ENCODE measurements at regions not wholly inside any gene's neighbourhood (a gene's known extent, or its start where the extent isn't known, plus 50 kb on each side); places are given as distances from the start of the nearest gene placed in this dataset.
"Not testable (repeated sequence)": the region's sequence is repeated elsewhere in the genome, so short reads cannot be mapped to it uniquely, and the experiment has no call there.

DNA sequence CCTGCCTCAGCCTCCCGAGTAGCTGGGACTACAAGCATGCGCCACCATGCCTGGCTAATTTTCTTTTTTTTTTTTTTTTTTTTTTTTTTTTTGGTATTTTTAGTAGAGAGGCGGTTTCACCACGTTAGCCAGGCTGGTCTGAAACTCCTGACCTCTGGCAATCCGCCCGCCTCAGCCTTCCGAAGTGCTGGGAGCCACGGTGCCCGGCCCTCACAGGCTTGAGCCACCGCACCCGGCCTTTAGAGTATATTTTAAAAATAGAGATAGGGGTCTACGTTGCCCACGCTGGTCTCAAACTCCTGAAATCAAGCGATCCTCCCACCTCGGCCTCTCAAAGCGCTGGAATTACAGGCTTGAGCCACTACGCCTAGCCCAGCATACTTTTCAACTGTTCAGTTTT, 93.4 kb upstream of the CHD2 start:
- DNase-seq, result no peak

DNA sequence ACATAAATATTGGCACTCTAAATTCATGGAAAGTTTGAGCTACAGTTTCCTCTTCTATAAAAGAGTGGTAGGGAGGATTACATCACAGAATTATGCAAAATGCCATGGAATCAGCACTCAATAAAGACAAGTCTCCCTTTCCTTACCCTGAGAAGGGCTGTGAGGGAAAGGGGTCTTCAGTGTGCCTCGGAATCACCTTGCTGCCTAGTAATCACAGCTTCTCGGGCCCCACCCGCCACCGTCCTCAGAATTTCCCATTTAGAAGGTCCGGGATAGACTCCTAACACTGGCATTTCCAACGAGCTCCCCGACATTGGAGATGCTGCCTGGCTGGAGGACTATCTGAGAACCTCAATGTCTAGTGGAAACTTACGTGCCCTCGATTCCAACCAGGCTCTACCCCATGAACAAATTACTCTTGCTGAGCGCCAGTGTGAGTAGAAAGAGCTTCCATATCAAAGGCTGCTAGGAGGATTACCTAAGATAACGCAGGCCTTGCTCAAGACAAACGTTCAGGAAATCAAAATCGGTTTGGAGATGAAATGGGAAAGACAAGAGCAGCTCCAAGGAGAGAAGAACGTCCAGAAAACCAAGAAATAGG, 92.1 kb upstream of the CHD2 start:
- DNase-seq, result no peak

DNA sequence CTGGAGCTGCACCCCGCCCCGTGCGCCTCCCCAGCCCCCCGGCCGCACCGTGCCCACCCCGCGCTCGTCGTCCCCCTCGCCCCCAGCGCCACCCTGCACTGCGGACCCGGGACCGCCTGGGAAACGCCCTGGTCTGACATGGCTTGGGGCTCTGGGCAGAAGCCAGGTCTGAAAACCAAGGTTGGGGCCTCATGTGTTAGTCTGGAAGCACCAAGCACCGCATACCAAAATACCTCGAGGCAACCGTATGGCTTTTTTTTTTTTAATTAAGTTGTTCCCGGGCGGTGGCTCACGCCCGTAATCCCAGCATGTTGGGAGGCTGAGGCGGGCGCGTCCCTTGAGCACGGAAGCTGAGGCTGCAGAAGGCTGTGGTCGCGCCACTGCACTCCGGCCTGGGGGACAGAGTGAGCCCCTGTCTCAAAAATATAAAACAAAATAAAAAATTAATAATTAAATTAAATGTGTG, 91.5 kb upstream of the CHD2 start:
- peak; percentile 26 for DNase-seq

DNA sequence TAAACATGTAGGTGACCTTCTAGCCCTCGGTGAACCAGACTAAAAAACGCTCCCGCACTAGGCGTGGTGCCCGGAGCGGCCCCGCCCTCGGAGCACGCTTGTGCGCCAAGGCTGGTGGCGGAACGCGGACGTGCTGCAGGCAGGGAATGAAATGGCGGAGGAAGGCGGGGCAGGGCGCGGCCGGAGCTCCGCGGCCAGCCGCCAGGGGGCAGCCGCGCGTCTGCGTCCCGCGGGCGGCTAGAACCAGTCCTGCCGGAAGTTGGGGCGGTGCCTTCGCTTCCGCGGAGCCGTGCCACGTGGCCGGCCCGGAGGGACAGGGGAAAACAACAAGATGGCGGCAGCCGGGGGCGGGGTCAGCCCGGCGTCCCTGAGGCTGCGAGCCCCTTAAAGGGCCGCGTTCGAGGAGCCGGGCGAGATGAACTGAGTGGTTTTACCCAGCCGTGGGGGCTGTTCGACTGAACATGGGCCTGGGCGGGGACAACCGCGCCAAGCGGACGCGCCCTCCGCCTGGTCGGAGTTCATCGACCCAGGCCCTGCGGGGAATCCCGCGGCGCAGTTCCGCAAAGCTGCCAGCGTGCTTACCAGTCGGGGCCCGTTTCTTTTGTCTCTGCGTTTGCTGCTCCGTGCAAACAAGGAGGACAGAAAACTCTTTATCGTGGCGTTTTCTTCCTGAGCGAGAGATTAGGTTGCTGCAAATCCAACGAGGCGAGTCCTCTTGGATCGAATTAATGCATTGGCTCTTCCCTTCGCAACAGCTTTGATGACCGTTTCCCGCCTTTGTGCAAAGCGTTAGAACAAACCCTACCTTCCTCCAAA, 90.9 kb upstream of the CHD2 start:
- peak; percentile 99 for DNase-seq

DNA sequence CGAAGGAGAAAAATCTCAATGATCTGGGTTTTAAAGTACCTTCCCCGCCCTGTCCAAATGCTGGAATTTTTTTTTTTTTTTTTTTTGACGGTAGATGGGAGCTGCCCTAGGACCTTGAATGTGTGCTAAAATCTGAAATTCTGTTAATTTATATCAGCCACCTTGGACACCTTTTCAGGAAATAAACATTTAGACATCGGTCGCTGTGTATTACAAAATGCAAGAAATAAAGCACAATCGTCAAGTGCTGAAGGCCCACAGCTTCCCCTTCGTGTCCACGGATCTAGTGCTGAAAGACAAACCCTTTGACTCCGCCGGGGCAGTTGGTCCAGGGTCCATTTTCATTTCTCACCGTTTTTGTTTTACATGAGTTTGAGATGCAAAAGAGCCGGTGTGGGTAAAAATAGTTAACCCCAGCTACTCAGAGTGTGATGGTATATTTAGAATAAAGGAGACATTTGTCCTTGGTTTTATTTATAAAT, 90.2 kb upstream of the CHD2 start:
- peak; percentile 52 for DNase-seq

DNA sequence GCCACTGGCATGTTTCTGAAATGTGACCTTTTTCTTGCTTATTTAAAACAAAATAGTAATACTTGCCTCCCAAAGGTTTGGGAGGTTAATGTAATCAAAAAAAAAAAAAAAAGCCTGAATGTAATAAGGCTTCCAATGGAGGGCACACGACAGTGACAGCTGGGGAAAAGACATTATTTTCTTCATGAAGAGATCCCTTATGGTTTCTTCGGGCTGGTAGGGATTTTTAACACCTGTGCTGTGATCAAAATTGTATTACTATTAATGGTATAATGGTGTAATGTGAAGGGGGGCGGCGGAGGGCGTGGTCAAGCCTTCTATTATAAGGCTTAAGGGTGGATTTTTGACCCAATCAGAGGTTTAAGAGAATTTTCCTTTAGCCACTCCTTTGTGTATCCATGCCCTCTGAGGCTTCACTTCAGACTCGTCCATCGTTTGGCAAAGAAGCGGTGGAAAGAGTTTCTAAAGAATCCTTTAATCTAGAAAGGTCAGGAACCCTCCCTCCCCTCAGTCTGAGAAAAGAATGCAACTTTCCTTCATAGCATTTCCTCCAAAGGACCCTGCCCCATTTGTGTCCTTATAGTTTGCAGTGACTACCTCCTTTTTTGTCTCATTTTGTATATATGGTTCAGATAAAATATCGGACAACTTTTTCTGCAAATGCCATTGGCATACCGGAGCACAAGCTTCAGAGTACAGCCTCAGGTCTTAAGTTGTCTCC, 89.5 kb upstream of the CHD2 start:
- peak; percentile 40 for DNase-seq

DNA sequence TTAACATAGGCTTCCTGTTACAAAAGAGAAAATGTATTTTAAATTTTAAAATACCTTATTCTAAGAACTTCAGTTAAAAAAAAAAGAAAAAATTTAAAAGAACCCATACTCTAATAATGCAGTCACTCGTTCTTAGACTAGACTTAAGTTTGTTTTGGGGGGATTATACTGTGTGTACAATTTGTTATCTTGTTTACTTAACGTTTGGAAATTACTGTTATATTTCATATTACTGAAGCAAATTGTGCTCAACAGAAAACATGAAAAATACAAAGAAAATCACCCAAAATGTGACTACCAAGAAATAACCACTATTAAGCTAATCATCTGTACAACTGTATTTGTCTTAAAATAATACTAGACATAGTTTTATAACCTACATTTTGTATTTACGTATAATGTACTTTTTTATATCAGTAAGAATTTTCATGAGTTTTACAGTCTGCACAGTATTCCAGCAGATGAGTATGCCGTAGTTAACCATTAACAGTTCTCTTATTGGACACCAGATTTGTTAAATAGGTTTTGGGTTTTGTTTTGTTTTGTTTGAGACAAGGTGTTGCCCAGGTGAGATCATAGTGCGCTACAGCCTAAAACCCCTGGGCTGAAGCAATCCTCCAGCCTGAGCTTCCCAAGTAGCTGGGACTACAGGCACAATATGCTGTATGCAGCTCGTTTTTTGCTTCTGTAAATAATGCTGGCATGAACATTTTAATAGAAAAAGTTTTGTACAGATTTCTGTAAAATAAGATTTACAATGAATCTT, 88.8 kb upstream of the CHD2 start:
- DNase-seq, result no peak

DNA sequence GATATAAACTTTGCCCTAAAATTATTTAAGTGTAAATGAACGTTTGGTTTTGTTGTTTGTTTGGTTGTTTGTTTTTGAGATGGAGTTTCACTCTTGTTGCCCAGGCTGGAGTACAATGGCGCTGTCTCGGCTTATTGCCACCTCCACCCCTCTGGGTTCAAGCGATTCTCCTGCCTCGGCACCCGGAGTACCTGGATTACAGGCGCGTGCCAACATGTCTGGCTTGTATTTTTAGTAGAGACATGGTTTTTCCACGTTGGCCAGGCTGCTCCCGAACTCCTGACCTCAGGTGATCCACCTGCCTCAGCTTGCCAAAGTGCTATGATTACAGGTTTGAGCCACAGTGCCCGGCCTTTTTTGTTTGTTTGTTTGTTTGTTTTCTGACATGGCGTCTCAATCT, 87.9 kb upstream of the CHD2 start:
- DNase-seq, result no peak

DNA sequence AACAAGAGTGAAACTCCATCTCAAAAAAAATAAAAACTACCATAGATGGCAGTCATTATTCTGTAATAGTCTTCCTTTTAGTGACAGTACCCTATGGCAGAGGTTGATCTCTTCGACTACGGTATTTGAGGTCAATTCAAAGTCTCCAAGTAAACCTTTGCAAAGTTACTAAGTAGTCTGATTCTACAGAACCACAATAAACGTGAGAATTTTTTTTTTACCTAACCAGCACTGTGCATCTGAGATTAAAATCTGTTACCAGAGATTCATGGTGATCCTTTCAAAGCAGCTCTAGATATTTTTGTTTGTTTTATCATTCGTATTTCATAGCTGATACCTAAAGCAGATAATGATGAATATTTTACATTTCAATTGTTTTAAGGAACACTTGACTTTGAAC, 86.6 kb upstream of the CHD2 start:
- no peak for DNase-seq

DNA sequence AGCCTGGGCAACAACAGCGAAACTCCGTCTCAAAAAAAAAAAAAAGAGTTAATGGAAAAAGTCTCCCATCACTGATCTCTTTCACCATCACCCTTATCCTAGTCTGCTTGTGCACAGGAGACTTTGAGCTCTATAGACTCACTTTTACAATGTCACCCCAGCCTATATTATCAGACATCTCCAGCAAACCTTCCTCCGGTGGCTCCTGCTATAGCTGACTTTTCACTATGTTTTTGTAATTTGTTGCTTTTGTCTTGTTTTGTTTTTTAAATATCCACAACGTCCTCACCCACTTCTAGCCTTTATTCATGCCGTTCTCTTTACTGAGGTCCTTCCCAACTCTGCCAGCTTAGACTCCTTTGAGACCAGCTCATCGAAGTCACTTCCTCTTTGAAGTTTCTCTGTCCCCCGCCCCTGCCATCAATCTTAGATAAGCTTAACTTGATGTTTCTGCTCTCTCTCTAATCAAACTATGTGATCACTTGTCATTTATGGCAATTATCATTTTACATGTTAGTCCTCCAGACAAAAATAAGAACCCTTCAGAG, 82.7 kb upstream of the CHD2 start:
- peak; percentile 33 for DNase-seq

DNA sequence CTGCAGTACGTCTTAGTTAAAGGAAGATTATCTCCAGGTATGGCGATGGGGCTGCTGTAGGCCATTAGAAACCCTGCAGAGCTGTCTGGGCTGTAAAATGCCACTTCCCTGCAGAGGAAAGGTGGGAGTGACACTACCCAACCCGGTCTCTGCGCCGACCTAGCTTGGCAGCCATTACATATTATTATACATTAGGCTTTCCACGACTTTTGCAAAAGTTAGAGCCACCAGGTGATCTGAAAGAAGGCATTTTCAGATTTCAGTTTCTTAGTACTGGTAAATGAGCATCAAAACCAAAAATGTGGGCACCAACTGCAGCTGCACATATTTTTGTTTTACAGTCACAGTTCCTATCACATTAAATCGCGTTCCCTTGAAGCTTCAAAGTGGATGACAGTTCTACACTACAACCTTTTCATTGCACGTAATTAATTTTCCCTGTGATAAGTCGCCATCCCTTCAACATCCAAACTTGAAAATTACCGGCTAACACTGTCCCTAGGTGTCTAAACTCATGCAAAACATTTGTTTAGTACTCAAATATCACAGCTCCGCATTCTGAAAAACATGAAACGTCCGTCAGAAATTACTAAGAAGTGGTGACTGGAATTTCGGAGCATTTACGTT, 81.4 kb upstream of the CHD2 start:
- DNase-seq, result no peak

DNA sequence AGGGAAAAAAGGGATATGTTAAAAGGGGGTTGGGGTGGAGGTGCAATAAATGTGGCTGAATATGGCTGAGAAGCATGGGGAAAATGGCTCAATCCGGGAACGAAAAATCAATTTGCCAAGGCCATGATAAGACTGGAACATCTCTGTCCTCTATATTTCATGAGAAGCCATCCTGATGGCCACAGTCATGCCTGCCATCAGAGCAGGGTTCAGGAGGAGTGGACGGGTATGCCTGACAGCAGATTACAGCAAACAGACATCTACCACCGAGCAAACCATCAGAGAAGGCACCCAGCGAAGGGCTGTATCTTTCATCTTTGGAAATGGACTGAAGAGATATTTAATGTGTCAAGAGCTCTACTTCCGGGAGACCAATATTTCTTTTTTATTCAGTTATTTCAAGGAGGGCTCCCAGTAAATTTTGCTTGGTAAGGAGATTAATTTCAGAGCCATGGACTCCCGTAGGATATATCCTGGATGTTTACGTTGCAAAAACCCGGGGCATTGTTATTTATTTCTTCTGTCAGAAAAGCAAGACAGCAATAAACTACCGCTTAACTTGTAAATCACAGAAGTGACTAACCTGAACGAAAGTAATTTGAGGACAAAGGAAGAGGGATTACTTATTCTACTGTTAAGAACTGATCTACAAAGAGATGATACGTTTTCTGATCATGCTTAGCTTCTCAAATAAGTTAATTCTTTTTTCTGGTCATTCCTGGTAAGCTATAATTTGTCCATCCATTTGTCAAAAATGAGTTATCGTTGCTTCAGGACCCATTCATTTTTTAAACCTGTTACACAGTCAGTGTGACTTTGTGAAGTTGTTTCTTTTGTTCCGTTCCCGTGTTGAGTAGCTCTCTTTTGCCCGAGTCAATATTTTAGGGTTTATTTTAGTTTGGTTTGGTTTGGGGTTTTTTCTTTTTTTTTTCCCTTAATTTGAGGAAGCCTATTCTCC, 80.6 kb upstream of the CHD2 start:
- DNase-seq, result no peak

DNA sequence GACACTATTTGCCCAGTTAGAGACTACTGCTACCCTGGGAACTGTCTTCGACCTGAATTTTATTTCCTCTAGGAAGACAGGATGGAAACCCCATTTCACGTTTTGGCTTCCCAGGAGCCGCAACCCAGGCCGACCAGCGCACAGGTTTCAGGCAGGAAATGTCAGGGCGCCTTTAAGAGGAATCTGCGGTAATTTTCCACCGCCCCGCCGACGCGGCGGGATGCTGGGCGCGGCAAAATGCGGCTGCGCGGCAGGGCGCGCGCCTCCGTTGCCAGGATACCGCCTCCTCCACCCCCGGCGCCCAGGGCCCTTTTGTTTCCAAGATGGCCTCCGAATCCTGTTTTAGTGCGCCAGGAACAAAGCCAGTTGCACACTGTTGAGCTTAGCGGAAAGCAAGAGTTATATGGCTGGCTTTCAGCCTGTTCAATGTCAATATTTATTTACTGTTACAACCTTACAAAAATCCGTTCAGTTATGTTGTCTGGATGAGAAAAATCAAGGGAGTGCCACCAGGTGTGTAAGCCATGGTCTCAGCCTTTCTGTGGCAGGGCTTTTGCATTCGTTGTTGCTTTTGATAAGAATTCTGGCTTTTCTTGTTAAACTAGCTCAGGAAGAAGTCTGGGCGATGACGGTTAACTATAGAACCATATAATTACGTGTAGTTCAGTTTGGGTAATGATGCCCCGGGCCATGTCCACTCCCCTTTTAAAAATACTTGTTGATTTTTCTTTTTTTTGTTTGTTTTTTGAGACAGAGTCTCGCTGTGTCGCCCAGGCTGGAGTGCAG, 79.7 kb upstream of the CHD2 start:
- DNase-seq, result peak; percentile 85

DNA sequence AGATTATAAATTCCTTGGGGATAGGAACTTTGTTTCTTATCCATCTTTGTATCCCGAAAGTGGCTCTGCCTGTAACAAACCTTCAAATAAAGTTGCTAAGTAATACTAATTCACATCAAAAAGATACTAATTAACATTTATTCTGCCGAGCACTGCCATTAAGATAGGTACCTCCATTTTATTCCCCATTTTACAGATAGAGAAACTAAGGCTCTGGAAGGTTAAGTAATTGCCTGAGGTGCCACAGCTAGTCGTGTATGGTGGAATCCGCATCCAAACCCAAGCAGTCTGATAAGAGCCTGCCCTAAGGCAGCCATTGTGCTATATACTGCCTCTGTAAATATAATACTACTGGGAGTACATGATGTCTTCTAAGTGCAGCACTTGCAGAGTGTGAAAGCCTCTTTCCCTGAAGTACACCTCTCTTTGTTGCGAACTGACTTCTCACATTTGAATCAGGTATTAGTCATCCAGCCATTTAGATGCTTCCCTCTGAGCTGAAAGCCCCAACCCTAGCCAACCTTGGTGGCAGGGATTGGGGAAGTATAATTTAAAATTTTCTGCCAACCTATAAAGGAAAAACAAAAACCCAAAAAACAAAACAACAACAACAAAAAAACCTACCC, 78.5 kb upstream of the CHD2 start:
- DNase-seq, result no peak

DNA sequence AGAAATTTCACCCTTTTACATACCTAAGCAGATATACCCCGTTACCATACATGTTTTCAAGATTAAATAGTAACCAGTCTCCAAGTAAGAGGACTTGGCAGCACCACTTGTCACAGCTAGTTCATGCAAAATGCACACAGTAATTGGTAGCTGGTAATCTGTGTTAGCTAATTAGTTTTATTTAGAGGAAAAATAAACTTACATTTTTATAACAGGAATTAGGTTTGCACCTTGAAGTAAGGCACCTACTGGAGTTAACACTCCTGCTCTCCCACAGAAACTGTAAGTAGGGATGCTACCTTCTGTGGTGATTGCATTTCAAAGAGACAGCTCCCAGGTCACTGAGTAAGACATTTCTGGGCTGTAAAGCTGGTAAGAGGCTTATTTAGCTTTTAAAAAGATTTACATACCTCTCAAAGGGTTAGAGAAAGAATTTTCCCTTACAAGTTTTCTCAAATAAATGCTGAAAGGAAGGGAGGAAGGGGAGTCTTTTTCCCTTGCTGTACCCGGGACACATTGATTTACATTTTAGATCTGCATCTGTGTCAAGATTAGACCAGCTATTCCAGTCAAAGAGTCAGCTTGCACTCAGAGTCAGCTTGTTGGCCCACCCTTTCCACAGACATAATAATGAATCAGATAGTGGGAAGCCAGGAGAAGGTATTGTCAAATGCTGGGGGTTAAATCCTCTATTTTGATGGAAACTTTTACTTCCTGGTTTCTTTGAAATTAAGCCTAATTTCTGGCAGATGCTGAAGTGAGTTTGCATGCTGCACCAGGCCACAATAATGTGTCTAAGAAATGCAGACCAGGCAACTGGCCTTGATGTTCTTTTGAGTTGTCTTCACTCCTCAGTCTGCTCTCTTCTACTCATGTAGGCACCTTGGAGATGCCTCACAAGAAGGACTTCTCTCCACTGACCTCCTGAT, 77.6 kb upstream of the CHD2 start:
- no peak for DNase-seq

DNA sequence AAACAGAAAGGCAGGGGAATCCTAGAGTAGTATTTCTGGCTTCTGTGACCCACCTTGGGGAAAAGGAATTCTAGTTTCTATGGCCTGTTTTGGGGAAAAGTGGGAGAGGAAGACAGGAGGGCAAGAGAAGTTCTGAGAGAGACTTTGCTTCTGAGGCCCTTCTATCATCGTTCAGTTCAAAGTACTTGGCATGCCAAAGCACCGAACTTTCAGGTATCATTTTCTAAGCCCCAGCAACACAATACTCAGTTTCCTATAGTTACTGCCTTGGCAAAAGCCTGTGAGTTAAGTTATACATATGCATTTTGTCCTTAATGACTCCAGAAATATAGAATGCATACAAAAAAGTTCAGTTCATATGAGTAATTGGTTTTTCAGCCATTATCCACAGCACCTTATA, 74.1 kb upstream of the CHD2 start:
- DNase-seq, result no peak

DNA sequence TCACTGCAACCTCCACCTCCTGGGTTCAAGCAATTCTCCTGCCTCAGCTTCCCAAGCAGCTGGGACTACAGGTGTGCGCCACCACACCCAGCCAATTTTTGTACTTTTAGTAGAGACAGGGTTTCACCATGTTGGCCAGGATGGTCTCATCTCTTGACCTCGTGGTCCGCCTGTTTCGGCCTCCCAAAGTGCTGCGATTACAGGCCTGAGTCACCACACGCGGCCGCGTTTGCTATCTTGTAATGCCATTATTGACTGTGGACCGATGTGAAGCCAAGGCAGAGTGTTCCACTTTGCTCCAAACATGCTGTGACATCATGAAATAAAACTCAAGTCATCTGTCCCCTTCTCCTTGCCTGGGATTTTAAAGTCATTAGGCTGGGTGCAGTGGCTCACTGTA, 72.1 kb upstream of the CHD2 start:
- not testable (repeated sequence) for DNase-seq

DNA sequence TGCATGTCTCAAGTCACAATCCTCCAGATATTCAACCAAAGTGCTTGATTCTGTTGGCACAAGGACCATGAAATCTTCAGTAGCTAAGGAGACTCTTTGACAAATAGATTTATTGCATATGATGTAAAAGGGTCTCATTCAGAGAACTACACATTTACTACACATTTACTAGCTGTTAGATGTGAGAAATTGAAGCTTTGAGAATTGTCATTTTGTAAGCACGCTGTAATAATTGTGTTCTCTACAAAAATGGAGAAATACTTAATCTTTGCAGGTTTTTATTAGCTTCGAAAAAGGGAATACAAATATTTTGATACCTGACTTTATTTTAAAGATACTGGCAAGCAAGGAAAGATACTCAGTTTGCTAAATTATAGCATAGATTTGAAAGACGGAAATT, 70.2 kb upstream of the CHD2 start:
- no peak for DNase-seq

DNA sequence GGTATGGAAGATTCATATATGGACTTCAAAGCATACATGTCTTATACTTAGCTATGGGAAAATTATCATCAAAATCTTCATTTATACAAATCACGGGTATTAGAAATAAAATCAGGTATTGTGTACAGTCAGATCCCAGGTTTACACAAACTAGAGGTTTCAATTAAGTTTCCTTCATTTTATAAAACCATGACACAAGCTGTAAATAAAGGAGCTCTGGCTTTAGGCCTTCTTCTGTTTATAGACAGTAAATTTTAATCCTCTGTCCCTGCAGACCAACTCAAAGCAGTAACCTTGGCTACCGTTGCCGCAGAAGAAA, 68.8 kb upstream of the CHD2 start:
- no peak for DNase-seq
